ENCODE measurements at regions not wholly inside any gene's neighbourhood (a gene's known extent, or its start where the extent isn't known, plus 50 kb on each side); places are given as distances from the start of the nearest gene placed in this dataset.

DNA sequence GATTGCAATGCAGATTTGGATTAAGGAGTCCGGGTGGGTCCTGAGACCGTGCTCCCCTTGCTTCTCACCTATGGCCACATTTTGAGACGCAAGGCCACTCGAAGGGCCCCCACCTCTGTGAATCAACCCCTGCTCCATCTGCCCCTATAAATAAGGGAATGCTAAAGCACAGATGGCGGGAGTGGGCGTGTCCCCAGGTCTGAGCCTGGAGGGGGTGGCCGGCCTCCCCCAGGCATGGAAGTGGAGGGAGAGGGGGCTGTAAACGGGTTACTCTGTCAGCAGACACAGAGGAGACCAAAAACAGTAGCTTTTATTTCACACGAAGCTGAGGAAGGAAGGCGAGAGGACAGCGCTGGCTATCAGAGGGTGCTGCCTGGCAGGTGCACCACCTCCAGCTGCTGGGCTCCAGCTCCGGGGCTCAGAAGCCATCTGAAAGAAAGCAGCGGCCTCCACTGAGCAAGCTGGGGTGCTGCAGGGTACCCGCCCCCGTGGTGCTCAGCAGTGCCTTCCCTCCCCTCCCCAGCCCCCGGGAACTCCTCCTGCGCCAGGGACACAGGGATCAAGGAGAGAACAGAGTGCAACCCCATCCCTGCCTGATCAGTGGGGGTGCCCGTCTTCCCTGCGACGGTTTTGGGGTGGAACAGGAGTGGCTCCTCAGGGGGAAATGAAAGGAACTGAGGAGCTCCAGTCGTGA, 56.7 kb upstream of the RAB6C start:
- TF ChIP-seq POLR2AphosphoS5 (IDR thresholded peaks at IDR 0.05; ENCODE audit: low read depth, low read length): no peak
- TF ChIP-seq POLR2A (IDR thresholded peaks at IDR 0.05; ENCODE audit: low read depth, low read length): no peak
- TF ChIP-seq TAF1 (IDR thresholded peaks at IDR 0.05; ENCODE audit: low read depth, low read length): no peak
- no peak for TF ChIP-seq SPI1 (IDR thresholded peaks at IDR 0.05; ENCODE audit: low read depth, low read length)
